ENCODE measurements at regions not wholly inside any gene's neighbourhood (a gene's known extent, or its start where the extent isn't known, plus 50 kb on each side); places are given as distances from the start of the nearest gene placed in this dataset.

DNA sequence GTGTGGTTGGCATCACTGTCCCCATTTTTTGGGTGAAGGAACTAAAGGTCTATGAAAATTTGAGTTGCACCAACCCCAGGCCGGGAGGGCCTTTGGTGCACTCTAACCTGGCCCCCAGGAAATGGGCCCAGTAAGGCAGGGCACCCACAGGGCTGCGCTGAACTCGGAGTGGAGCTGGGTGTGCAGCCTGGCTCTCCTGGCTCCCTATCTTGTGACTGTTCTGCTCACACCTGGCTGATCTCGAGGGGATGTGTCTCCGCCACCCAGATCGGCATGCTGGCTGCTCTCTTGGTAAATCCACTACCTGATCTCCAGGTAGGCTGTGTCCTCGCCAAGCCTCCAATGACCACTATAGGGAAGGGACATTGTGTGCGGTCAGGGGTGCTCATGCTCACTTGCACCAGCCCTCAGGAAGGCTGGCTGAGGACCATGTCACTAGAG lies 259.8 kb downstream of the NSG2 start:
- TF ChIP-seq, protein P1, sequence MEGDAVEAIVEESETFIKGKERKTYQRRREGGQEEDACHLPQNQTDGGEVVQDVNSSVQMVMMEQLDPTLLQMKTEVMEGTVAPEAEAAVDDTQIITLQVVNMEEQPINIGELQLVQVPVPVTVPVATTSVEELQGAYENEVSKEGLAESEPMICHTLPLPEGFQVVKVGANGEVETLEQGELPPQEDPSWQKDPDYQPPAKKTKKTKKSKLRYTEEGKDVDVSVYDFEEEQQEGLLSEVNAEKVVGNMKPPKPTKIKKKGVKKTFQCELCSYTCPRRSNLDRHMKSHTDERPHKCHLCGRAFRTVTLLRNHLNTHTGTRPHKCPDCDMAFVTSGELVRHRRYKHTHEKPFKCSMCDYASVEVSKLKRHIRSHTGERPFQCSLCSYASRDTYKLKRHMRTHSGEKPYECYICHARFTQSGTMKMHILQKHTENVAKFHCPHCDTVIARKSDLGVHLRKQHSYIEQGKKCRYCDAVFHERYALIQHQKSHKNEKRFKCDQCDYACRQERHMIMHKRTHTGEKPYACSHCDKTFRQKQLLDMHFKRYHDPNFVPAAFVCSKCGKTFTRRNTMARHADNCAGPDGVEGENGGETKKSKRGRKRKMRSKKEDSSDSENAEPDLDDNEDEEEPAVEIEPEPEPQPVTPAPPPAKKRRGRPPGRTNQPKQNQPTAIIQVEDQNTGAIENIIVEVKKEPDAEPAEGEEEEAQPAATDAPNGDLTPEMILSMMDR (IDR thresholded peaks at IDR 0.05): no peak
- TF ChIP-seq EZH2phosphoT487 (IDR thresholded peaks at IDR 0.05) (no peak), EZH2 (IDR thresholded peaks at IDR 0.05) (no peak)

All from neural progenitor cell (in vitro differentiated cells).